C4-2B (cell line): ENCODE measurements at regions not wholly inside any gene's neighbourhood (a gene's known extent, or its start where the extent isn't known, plus 50 kb on each side); places are given as distances from the start of the nearest gene placed in this dataset.

ENCODE experiments used
- H3K27ac ChIP-seq: fragments of 450-650 bp; 2 replicates; pipeline ENCODE4 v1.5.1; 2017
- ZFX ChIP-seq: fragments of 450-650 bp; IDR thresholded peaks from 2 replicates; pipeline ENCODE4 v1.6.1; 2017
- TF ChIP-seq, protein P1 (sequence below): fragments of 450-650 bp; conservative IDR thresholded peaks from 2 replicates; pipeline ENCODE4 v1.5.1; 2017; ENCODE audit warnings: mild to moderate bottlenecking

DNA sequence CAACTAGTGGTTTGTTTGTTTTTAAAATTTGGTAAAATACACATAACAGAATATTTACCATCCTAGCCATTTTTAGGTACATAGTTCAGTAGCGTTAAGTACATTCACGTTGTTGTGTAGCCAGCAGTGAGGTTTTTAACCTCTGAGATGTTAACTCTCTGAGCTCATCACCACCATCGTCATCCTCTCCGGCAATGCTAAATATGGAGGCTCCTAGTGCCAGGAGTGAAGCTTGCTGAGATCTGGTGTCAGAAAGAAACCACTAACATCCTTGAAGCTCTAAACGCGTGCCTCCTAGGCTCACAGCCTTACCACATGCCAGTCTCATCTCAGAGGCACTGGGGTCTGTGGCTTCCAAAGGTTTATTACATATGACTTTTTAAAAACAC lies 330.2 kb upstream of the B3GAT1 start:
- TF ChIP-seq, protein P1, sequence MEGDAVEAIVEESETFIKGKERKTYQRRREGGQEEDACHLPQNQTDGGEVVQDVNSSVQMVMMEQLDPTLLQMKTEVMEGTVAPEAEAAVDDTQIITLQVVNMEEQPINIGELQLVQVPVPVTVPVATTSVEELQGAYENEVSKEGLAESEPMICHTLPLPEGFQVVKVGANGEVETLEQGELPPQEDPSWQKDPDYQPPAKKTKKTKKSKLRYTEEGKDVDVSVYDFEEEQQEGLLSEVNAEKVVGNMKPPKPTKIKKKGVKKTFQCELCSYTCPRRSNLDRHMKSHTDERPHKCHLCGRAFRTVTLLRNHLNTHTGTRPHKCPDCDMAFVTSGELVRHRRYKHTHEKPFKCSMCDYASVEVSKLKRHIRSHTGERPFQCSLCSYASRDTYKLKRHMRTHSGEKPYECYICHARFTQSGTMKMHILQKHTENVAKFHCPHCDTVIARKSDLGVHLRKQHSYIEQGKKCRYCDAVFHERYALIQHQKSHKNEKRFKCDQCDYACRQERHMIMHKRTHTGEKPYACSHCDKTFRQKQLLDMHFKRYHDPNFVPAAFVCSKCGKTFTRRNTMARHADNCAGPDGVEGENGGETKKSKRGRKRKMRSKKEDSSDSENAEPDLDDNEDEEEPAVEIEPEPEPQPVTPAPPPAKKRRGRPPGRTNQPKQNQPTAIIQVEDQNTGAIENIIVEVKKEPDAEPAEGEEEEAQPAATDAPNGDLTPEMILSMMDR: no peak
- no peak for TF ChIP-seq ZFX
- H3K27ac ChIP-seq: no peak overlapping the region

DNA sequence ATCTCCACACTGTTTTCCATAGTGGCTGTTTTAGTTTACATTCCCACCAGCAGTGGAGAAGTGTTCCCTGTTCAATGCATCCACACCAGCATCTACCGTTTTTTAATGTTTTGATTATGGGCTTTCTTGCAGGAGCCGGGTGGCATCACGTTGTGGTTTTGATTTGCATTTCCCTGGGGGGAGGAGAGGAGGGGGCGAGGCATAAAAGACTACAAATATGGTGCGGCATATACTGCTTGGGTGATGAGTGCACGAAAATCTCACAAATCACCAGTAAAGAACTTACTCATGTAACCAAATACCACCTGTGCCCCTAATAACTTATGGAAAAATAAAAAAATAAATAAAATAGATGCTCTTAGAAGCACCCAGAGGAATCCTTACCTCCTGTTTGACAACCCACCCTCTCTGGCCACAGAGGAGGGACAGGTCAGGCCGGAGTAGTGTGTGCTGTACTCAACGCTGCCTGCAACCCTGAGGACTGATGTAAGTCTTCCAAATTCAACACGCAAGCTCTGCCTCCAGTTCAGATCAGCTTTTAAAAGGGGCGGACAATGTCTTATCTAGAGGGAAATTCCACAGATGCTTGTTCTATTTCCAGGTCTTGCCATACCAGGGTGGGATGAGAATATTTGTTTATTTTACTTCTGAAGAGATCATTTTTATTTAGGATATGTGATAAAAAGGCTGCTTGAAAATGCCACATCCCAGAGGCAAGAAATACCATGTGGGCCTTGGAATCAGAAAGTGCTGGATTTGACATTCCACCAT lies 329.6 kb upstream of the B3GAT1 start:
- no peak for TF ChIP-seq ZFX
- TF ChIP-seq, protein P1: no peak
- no peak overlapping the region for H3K27ac ChIP-seq

DNA sequence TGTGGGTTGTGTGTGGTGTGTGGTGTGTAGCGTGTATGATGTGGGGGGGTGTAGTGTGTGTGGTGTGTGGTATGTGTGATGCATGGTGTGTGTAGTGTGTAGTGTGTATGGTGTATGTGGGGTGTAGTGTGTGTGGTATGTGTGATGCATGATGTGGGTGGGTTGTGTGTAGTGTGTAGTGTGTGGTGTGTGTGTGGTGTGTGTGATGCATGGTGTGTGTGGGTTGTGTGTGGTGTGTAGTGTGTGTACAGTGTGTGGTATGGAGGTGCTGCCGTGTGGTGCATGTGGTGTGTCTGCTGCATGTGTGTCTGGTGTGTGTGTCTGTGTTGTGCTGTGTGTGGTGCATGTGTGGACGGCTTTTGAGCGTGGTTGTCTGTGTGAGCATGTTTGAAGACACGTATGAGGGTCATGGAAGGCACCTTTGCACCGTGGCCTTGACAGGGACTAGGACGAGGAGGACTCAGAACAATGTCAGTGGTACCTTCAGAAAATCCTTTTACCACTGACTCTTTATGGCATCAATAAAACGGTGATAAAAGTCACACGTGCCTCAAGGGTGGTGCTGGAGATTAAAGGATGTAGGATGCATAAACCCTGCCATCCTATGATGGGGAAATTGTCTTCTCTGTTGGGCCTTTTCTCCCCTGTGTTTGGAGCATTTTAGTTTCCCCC lies 328.7 kb upstream of the B3GAT1 start:
- no peak overlapping the region for H3K27ac ChIP-seq
- TF ChIP-seq, protein P1: no peak
- TF ChIP-seq ZFX: no peak

DNA sequence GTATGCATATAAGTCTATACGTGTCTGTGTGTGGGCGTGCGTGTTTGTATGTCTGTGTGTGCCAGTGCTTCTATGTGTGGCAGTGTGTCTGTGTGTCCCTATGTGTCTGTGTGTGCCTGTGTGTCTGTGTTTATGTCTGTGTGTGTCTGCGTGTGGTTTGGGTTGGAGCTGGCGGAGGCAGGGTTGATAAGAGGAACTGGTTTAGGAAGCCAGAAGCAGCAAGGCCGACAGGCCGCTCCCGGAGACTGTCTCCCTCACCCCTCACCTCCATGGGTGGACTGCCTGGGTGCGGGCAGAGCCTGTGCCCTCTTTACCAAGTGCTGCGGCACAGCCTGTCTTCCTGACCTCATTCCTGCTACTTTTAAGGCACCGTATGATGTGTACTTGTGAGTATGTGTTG lies 327.1 kb upstream of the B3GAT1 start:
- TF ChIP-seq, protein P1: no peak
- TF ChIP-seq ZFX: no peak
- H3K27ac ChIP-seq: no peak overlapping the region

DNA sequence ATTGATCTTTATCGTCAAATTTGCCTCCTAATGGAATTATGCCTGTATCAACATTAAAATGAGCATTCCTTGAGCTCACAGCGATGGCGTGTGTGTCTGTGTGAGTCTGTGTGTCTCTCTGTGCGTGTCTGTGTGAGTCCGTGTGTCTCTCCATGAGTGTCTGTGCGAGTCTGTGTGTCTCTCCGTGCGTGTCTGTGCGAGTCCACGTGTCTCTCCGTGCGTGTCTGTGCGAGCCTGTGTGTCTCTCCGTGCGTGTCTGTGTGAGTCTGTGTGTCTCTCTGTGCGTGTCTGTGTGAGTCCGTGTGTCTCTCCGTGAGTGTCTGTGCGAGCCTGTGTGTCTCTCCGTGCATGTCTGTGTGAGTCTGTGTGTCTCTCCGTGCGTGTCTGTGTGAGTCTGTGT lies 326.5 kb upstream of the B3GAT1 start:
- no peak overlapping the region for H3K27ac ChIP-seq

DNA sequence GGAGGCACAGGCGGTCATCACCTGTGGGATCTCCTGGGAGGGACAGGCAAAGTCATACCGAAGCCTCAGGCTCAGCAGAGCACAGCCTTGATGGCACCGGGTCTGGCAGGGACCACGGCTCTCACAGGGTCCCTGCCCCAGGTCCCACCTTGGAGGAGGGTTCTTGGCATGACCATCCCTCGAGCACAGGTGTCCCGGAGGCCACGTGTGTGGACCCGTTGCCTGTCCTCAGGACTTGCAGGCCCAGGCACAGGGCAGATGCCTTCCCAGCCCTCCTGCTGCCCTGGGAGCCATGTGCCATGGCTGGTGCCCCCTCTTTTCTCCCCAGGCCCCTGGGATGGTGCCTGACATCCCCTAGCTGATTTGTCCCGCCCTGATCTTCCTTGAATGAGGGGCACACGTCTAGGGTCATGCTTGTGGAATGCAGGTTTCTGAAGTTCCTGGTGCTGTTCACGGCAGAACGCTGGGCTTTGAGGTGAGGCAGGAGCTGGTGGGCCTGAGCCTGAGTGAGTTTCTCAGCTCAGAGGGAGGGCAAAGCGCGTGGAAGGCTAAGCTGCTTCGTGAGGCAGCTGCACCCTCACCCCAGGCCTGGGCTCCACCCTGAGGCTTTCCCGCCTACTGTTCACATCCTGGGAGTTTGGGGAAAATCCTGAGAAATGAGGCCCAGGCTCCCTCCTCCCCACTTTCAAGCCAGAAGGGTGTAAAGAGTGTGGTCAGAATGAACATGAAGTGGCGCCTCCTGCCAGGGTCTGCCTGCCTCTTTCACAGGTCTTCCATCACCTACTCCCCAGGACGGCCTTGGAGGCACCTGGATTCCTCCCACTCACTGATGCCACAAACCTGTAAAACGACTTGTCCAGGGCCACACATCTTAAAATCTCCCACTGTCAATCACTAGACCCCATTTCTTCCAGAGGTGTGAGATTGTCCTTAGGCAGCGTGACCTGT lies 325.8 kb upstream of the B3GAT1 start:
- no peak overlapping the region for H3K27ac ChIP-seq
- TF ChIP-seq, protein P1: no peak
- TF ChIP-seq ZFX: no peak

More for the DNA sequence above, 326.5 kb upstream of the B3GAT1 start:
- TF ChIP-seq, protein P1: no peak
- TF ChIP-seq ZFX: no peak
